ENCODE measurements at regions not wholly inside any gene's neighbourhood (a gene's known extent, or its start where the extent isn't known, plus 50 kb on each side); places are given as distances from the start of the nearest gene placed in this dataset.

DNA sequence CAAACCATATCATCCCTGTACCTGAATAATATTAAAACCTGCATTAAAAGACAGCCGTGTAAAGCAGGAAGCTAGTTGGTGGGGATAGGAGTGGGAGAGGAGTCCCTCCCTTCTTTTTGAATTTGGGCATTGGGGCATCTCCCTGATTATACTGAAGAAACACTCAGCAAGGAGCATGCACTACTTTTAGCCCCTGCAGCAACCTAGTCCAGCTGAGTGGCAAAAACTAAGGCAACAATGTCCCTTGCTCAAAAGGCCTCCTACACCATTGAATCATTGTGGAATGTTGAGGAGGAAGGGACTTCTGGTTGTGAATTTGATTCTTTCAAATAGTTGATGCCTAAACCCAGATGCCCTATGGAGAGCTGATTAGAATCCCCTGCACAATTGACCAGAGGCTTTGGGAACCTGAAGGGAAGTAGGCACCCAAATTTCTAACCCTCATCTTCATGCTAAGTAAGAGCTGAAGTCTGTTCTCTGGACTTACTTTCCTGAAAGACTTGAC, 111.7 kb downstream of the DDX1 start:
- no peak for TF ChIP-seq POLR2A (IDR thresholded peaks at IDR 0.05)
- TF ChIP-seq, protein P1, sequence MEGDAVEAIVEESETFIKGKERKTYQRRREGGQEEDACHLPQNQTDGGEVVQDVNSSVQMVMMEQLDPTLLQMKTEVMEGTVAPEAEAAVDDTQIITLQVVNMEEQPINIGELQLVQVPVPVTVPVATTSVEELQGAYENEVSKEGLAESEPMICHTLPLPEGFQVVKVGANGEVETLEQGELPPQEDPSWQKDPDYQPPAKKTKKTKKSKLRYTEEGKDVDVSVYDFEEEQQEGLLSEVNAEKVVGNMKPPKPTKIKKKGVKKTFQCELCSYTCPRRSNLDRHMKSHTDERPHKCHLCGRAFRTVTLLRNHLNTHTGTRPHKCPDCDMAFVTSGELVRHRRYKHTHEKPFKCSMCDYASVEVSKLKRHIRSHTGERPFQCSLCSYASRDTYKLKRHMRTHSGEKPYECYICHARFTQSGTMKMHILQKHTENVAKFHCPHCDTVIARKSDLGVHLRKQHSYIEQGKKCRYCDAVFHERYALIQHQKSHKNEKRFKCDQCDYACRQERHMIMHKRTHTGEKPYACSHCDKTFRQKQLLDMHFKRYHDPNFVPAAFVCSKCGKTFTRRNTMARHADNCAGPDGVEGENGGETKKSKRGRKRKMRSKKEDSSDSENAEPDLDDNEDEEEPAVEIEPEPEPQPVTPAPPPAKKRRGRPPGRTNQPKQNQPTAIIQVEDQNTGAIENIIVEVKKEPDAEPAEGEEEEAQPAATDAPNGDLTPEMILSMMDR (IDR thresholded peaks at IDR 0.05): no peak
- no peak for TF ChIP-seq EP300 (IDR thresholded peaks at IDR 0.05)
